Omental fat pad (tissue), 3 donors: ENCODE measurements at regions not wholly inside any gene's neighbourhood (a gene's known extent, or its start where the extent isn't known, plus 50 kb on each side); places are given as distances from the start of the nearest gene placed in this dataset.

ENCODE experiments used
- ATAC-seq: fragments of 150-250 bp; one replicate; pipeline ENCODE4 v1.9.1; 2016; ENCODE audit warnings: mild to moderate bottlenecking, moderate library complexity; ENCODE audit not compliant: low FRiP score
- DNase-seq: peaks from one replicate; pipeline ENCODE4 v3.0.0-alpha.2; 2019; ENCODE audit warnings: low spot score
- TF ChIP-seq, protein P1 (sequence below), 3 donors: fragments of 450-650 bp; IDR thresholded peaks; one replicate each; pipeline ENCODE4 v1.5.1; 2016 to 2017; ENCODE audit warnings: antibody characterized with exemption in 3 of 3, mild to moderate bottlenecking in 3 of 3, moderate library complexity in 2 of 3

DNA sequence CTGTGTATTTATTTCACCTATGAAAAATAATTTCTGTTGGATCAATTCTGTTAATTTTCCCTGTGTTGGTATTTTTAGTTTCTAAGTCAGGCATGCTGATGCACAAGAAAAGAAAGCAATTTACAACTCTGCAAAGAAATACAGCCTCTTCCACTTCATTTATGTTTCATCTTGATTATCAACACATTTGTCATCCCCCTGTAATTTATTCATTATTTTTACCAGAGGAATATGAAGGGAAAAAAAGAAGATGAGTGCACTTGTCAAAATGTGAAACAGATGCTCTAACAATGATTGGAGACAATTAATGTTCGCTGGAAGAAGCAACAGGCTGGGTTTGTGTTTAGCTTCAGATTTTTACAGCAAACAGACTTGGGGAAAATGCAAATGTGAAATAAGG is 958.5 kb upstream of the SEL1L start:
- DNase-seq (no peak), ATAC-seq (no peak)
- TF ChIP-seq, protein P1, sequence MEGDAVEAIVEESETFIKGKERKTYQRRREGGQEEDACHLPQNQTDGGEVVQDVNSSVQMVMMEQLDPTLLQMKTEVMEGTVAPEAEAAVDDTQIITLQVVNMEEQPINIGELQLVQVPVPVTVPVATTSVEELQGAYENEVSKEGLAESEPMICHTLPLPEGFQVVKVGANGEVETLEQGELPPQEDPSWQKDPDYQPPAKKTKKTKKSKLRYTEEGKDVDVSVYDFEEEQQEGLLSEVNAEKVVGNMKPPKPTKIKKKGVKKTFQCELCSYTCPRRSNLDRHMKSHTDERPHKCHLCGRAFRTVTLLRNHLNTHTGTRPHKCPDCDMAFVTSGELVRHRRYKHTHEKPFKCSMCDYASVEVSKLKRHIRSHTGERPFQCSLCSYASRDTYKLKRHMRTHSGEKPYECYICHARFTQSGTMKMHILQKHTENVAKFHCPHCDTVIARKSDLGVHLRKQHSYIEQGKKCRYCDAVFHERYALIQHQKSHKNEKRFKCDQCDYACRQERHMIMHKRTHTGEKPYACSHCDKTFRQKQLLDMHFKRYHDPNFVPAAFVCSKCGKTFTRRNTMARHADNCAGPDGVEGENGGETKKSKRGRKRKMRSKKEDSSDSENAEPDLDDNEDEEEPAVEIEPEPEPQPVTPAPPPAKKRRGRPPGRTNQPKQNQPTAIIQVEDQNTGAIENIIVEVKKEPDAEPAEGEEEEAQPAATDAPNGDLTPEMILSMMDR (IDR thresholded peaks at IDR 0.05): no peak

DNA sequence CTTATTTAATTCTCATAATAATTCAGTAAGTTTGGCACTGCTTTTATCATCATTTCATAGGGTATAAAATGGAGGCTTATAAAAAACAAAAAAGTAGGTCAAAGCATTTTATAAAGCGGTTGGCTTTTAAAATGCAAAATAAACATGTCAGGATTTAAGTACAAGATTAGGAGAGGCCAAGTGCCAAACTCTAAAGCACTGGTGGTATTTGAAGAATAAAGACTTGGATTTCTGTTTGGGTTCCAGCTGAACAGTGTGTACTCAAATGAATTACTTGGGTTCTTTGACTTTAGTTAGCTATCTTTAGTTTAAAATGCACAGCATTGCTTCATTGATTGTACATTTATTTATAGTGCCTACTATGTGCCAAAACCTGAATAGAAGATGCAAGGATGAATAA is 966.6 kb upstream of the SEL1L start:
- no peak for DNase-seq
- TF ChIP-seq, protein P1 (IDR thresholded peaks at IDR 0.05): no peak
- ATAC-seq: no peak

DNA sequence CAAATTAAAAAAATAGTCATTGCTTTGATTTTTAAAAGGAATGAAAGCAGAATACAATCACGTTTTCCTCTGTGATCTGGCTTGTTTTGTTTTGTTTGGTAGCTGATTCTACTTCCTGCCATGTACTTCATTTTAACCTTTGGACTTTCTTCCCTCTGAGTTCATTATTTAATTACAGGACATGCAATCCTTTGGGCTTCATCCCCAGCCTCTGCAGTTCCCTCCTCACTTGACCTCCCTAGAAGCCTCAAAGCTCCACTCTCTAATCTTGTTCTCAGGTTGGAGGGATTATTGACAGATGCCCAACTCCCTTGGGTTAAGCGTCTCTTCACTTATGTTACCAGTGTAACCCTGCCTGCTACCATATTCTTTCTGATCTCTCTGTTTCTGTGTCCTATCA is 967.9 kb upstream of the SEL1L start:
- ATAC-seq (no peak), DNase-seq (no peak)
- TF ChIP-seq, protein P1 (IDR thresholded peaks at IDR 0.05): no peak

- no peak for ATAC-seq
- TF ChIP-seq, protein P1 (IDR thresholded peaks at IDR 0.05): no peak
- DNase-seq: no peak
Measured at GRCh38 chr14:82502043-82502442, 968.4 kb upstream of the SEL1L start.

GRCh38 chr14:82504894-82505293 is 971.2 kb upstream of the SEL1L start:
- DNase-seq (no peak), ATAC-seq (no peak)
- TF ChIP-seq, protein P1 (IDR thresholded peaks at IDR 0.05): no peak

DNA sequence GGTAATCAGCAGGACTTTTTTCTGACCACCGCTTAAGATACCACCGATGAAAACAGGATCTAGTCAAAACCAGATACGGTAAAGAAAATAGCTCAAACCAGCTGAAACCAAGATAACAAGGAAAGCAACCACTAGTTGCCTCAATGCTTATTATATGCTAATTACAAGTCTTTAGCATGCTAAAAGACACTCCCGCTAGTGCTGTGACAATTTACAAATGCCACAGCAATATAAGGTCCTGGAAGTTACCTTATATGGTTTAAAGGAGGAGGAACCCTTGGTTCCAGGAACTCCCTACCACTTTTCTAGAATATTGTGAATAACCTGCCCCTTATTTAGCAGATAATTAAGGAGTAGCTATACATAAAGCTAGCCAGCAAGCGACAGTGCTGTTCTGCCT is 976.4 kb upstream of the SEL1L start:
- DNase-seq (no peak), ATAC-seq (no peak)
- TF ChIP-seq, protein P1 (IDR thresholded peaks at IDR 0.05): no peak

- TF ChIP-seq, protein P1 (IDR thresholded peaks at IDR 0.05): no peak
- DNase-seq: no peak
- no peak for ATAC-seq
Measured at GRCh38 chr14:82511399-82511798, 977.7 kb upstream of the SEL1L start.
